ENCODE measurements at regions not wholly inside any gene's neighbourhood (a gene's known extent, or its start where the extent isn't known, plus 50 kb on each side); places are given as distances from the start of the nearest gene placed in this dataset.

GRCh38 chr5:135151256-135151655 lies 117.2 kb upstream of the PITX1 start:
- no peak for TF ChIP-seq CTCF (optimal IDR thresholded peaks at IDR 0.05 in 1 of 3, IDR thresholded peaks at IDR 0.05 in 1 of 3, conservative IDR thresholded peaks at IDR 0.05 in 1 of 3; ENCODE audit: extremely low read depth in 1 of 3, insufficient read depth in 2 of 3, low read length in 3 of 3)
- TF ChIP-seq EZH2 (IDR thresholded peaks at IDR 0.05; ENCODE audit: low read length), result no peak
